HEK293 (cell line): ENCODE measurements at regions not wholly inside any gene's neighbourhood (a gene's known extent, or its start where the extent isn't known, plus 50 kb on each side); places are given as distances from the start of the nearest gene placed in this dataset.

Experiments used
- CTCF ChIA-PET: fragments of 350-600 bp; formaldehyde crosslinking; extraction: SDS; loops from one replicate; lab custom pipeline; 2021; ENCODE audit warnings: antibody characterized with exemption; lab: Yijun Ruan, JAX
- POLR2A ChIA-PET: fragments of 300-600 bp; formaldehyde crosslinking; extraction: SDS; loops from one replicate; lab custom pipeline; 2020; ENCODE audit warnings: antibody characterized with exemption, inconsistent platforms; lab: Yijun Ruan, JAX
- H3K27ac ChIP-seq: fragments of 200-500 bp; sonication (Bioruptor generic); 2 replicates; pipeline ENCODE4 v1.5.1; 2014; ENCODE audit warnings: low read depth, low read length, control low read depth, inconsistent platforms; ENCODE audit errors: extremely low read depth
- H3K36me3 ChIP-seq, 2 experiments: fragments of 200-500 bp in 1 of 2; sonication (Bioruptor generic) in 1 of 2; 1 replicate in 1 of 2; 2 replicates in 1 of 2; pipeline ENCODE4 v1.5.1; 2014 to 2017; ENCODE audit warnings: inconsistent platforms in 2 of 2, low read length in 2 of 2; ENCODE audit not compliant: control insufficient read depth in 2 of 2, insufficient read depth in 1 of 2
- H3K4me1 ChIP-seq: fragments of 200-500 bp; sonication (Bioruptor generic); 2 replicates; pipeline ENCODE4 v1.5.1; 2014; ENCODE audit warnings: mild to moderate bottlenecking, low read length, inconsistent platforms; ENCODE audit not compliant: control insufficient read depth, insufficient read depth
- H3K4me3 ChIP-seq: 2 replicates; pipeline ENCODE4 v1.5.1; 2011; ENCODE audit warnings: low read depth, mild to moderate bottlenecking, control low read depth, low read length, moderate library complexity
- H3K9me3 ChIP-seq: fragments of 200-500 bp; sonication (Bioruptor generic); 2 replicates; pipeline ENCODE4 v1.5.1; 2014; ENCODE audit warnings: low read depth, low read length, inconsistent platforms; ENCODE audit not compliant: control insufficient read depth, insufficient read depth
- GLI2 ChIP-seq: fragments of 450-650 bp; formaldehyde crosslinking; IDR thresholded peaks from 2 replicates; pipeline ENCODE4; 2017; ENCODE audit warnings: missing biosample characterization, missing genetic modification characterization, low read depth, borderline replicate concordance
- HOXD13 ChIP-seq: sonication (generic); formaldehyde crosslinking; IDR thresholded peaks from 2 replicates; pipeline ENCODE4 v1.8.0; 2022; ENCODE audit warnings: missing genetic modification reagents, borderline replicate concordance
- MEIS1 ChIP-seq: sonication (generic); formaldehyde crosslinking; IDR thresholded peaks from 2 replicates; pipeline ENCODE4 v1.8.1; 2022; ENCODE audit warnings: missing genetic modification reagents, mild to moderate bottlenecking, borderline replicate concordance
- SCRT2 ChIP-seq: fragments of 450-650 bp; formaldehyde crosslinking; IDR thresholded peaks from 2 replicates; pipeline ENCODE4 v1.5.1; 2016; ENCODE audit warnings: missing biosample characterization, missing genetic modification characterization
- ZBTB1 ChIP-seq: fragments of 450-650 bp; formaldehyde crosslinking; IDR thresholded peaks from 2 replicates; pipeline ENCODE4 v1.5.1; 2016; ENCODE audit warnings: missing biosample characterization, missing genetic modification characterization
- ZNF114 ChIP-seq: fragments of 450-650 bp; formaldehyde crosslinking; IDR thresholded peaks from 2 replicates; pipeline ENCODE4 v1.5.0; 2017; ENCODE audit warnings: missing biosample characterization, missing genetic modification characterization
- ZNF155 ChIP-seq: fragments of 450-650 bp; formaldehyde crosslinking; IDR thresholded peaks from 2 replicates; pipeline ENCODE4 v1.5.1; 2016; ENCODE audit warnings: missing biosample characterization, missing genetic modification characterization
- ZNF202 ChIP-seq: fragments of 450-650 bp; formaldehyde crosslinking; IDR thresholded peaks from 2 replicates; pipeline ENCODE4 v1.5.1; 2016; ENCODE audit warnings: missing biosample characterization, missing genetic modification characterization, borderline replicate concordance
- ZNF354C ChIP-seq: fragments of 450-650 bp; formaldehyde crosslinking; IDR thresholded peaks from 2 replicates; pipeline ENCODE4 v1.5.1; 2016; ENCODE audit warnings: missing biosample characterization, missing genetic modification characterization, low read depth, borderline replicate concordance
- ZNF391 ChIP-seq: fragments of 450-650 bp; formaldehyde crosslinking; IDR thresholded peaks from 2 replicates; pipeline ENCODE4 v1.5.1; 2016; ENCODE audit warnings: low read depth, missing biosample characterization, missing genetic modification characterization, borderline replicate concordance
- ZNF426 ChIP-seq: fragments of 450-650 bp; formaldehyde crosslinking; IDR thresholded peaks from 2 replicates; pipeline ENCODE4 v1.5.1; 2017; ENCODE audit warnings: missing biosample characterization, missing genetic modification characterization, mild to moderate bottlenecking, inconsistent platforms, moderate library complexity
- TF ChIP-seq, protein P1 (sequence below): fragments of 450-650 bp; formaldehyde crosslinking; IDR thresholded peaks from 2 replicates; pipeline ENCODE4 v1.5.1; 2016; ENCODE audit warnings: missing biosample characterization, missing genetic modification characterization
- TF ChIP-seq, protein P2 (sequence below): fragments of 450-650 bp; formaldehyde crosslinking; IDR thresholded peaks from 2 replicates; pipeline ENCODE4; 2016; ENCODE audit warnings: missing biosample characterization, missing genetic modification characterization
- TF ChIP-seq, protein P3 (sequence below): fragments of 450-650 bp; formaldehyde crosslinking; IDR thresholded peaks from 2 replicates; pipeline ENCODE4 v1.5.1; 2017; ENCODE audit warnings: missing biosample characterization, missing genetic modification characterization
- TF ChIP-seq, protein P4 (sequence below): fragments of 450-650 bp; formaldehyde crosslinking; IDR thresholded peaks from 2 replicates; pipeline ENCODE4 v1.5.1; 2016; ENCODE audit warnings: missing biosample characterization, missing genetic modification characterization, low read depth
- TF ChIP-seq, protein P5 (sequence below): fragments of 450-650 bp; formaldehyde crosslinking; IDR thresholded peaks from 2 replicates; pipeline ENCODE4 v1.5.1; 2016; ENCODE audit warnings: missing biosample characterization, missing genetic modification characterization
- TF ChIP-seq, protein P6 (sequence below): fragments of 450-650 bp; formaldehyde crosslinking; IDR thresholded peaks from 2 replicates; pipeline ENCODE4 v1.5.1; 2016; ENCODE audit warnings: missing biosample characterization, missing genetic modification characterization, low read depth
- TF ChIP-seq, protein P7 (sequence below): fragments of 450-650 bp; formaldehyde crosslinking; IDR thresholded peaks from 2 replicates; pipeline ENCODE4 v1.5.0; 2017; ENCODE audit warnings: missing biosample characterization, missing genetic modification characterization, borderline replicate concordance

DNA sequence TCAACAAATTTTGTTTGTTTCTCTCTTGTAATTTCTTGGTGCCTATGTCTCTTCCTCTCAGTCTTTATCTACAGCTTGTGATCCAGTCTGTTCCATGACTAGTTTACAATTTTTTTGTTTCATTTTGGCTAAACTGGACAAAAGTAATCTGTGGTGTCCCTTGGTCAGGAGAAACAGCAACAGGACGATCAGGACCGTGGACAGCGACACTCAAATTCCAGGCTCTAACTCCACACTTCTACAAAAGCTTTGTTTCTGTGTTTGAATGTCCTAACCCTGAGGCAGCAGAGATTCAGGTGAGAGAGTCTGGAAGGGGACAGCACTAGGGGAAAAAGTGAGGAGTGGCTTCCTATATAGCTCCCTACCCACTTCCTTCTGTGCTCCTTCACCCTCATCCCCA is 593.3 kb upstream of the FANCL start:
- Histone ChIP-seq H3K27ac (no peak overlapping the region), H3K36me3 (no peaks in the 10 kb centered on the region), H3K4me1 (no peaks in the 10 kb centered on the region), H3K4me3 (no peak overlapping the region), H3K9me3 (no peaks in the 10 kb centered on the region)
- ChIA-PET POLR2A (no interaction called here), CTCF (interaction anchor here (0.6 kb wide), 1 partner anchor 1044 kb away, joined by 3 read pairs; no protein-coding TSS in a partner anchor)
- TF ChIP-seq SCRT2 (tag by site-specific recombination) = peak; percentile 64; the same call in 1 of the 2 replicates
- TF ChIP-seq, protein P1, sequence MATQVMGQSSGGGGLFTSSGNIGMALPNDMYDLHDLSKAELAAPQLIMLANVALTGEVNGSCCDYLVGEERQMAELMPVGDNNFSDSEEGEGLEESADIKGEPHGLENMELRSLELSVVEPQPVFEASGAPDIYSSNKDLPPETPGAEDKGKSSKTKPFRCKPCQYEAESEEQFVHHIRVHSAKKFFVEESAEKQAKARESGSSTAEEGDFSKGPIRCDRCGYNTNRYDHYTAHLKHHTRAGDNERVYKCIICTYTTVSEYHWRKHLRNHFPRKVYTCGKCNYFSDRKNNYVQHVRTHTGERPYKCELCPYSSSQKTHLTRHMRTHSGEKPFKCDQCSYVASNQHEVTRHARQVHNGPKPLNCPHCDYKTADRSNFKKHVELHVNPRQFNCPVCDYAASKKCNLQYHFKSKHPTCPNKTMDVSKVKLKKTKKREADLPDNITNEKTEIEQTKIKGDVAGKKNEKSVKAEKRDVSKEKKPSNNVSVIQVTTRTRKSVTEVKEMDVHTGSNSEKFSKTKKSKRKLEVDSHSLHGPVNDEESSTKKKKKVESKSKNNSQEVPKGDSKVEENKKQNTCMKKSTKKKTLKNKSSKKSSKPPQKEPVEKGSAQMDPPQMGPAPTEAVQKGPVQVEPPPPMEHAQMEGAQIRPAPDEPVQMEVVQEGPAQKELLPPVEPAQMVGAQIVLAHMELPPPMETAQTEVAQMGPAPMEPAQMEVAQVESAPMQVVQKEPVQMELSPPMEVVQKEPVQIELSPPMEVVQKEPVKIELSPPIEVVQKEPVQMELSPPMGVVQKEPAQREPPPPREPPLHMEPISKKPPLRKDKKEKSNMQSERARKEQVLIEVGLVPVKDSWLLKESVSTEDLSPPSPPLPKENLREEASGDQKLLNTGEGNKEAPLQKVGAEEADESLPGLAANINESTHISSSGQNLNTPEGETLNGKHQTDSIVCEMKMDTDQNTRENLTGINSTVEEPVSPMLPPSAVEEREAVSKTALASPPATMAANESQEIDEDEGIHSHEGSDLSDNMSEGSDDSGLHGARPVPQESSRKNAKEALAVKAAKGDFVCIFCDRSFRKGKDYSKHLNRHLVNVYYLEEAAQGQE = peak; percentile 94
- TF ChIP-seq ZNF354C (tag by site-specific recombination) = no peak
- TF ChIP-seq, protein P2, sequence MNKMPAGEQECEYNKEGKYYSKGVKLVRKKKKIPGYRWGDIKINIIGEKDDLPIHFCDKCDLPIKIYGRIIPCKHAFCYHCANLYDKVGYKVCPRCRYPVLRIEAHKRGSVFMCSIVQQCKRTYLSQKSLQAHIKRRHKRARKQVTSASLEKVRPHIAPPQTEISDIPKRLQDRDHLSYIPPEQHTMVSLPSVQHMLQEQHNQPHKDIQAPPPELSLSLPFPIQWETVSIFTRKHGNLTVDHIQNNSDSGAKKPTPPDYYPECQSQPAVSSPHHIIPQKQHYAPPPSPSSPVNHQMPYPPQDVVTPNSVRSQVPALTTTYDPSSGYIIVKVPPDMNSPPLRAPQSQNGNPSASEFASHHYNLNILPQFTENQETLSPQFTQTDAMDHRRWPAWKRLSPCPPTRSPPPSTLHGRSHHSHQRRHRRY (tag by site-specific recombination) = no peak
- TF ChIP-seq MEIS1 (CRISPR knock-in tag) = no peak
- TF ChIP-seq ZNF155 (tag by site-specific recombination) = no peak
- no peak for TF ChIP-seq ZNF391
- TF ChIP-seq, protein P3, sequence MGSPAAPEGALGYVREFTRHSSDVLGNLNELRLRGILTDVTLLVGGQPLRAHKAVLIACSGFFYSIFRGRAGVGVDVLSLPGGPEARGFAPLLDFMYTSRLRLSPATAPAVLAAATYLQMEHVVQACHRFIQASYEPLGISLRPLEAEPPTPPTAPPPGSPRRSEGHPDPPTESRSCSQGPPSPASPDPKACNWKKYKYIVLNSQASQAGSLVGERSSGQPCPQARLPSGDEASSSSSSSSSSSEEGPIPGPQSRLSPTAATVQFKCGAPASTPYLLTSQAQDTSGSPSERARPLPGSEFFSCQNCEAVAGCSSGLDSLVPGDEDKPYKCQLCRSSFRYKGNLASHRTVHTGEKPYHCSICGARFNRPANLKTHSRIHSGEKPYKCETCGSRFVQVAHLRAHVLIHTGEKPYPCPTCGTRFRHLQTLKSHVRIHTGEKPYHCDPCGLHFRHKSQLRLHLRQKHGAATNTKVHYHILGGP (tag by site-specific recombination) = no peak
- TF ChIP-seq, protein P4, sequence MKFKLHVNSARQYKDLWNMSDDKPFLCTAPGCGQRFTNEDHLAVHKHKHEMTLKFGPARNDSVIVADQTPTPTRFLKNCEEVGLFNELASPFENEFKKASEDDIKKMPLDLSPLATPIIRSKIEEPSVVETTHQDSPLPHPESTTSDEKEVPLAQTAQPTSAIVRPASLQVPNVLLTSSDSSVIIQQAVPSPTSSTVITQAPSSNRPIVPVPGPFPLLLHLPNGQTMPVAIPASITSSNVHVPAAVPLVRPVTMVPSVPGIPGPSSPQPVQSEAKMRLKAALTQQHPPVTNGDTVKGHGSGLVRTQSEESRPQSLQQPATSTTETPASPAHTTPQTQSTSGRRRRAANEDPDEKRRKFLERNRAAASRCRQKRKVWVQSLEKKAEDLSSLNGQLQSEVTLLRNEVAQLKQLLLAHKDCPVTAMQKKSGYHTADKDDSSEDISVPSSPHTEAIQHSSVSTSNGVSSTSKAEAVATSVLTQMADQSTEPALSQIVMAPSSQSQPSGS (tag by site-specific recombination) = no peak
- no peak for TF ChIP-seq ZNF202
- TF ChIP-seq, protein P5, sequence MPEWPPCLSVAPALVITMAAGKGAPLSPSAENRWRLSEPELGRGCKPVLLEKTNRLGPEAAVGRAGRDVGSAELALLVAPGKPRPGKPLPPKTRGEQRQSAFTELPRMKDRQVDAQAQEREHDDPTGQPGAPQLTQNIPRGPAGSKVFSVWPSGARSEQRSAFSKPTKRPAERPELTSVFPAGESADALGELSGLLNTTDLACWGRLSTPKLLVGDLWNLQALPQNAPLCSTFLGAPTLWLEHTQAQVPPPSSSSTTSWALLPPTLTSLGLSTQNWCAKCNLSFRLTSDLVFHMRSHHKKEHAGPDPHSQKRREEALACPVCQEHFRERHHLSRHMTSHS (tag by site-specific recombination) = no peak
- no peak for TF ChIP-seq GLI2 (tag by site-specific recombination)
- no peak for TF ChIP-seq ZNF426 (tag by site-specific recombination)
- TF ChIP-seq ZNF114 (tag by site-specific recombination) = no peak
- no peak for TF ChIP-seq HOXD13 (CRISPR knock-in tag)
- TF ChIP-seq ZBTB1 (tag by site-specific recombination) = no peak
- TF ChIP-seq, protein P6, sequence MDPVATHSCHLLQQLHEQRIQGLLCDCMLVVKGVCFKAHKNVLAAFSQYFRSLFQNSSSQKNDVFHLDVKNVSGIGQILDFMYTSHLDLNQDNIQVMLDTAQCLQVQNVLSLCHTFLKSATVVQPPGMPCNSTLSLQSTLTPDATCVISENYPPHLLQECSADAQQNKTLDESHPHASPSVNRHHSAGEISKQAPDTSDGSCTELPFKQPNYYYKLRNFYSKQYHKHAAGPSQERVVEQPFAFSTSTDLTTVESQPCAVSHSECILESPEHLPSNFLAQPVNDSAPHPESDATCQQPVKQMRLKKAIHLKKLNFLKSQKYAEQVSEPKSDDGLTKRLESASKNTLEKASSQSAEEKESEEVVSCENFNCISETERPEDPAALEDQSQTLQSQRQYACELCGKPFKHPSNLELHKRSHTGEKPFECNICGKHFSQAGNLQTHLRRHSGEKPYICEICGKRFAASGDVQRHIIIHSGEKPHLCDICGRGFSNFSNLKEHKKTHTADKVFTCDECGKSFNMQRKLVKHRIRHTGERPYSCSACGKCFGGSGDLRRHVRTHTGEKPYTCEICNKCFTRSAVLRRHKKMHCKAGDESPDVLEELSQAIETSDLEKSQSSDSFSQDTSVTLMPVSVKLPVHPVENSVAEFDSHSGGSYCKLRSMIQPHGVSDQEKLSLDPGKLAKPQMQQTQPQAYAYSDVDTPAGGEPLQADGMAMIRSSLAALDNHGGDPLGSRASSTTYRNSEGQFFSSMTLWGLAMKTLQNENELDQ = no peak
- TF ChIP-seq, protein P7, sequence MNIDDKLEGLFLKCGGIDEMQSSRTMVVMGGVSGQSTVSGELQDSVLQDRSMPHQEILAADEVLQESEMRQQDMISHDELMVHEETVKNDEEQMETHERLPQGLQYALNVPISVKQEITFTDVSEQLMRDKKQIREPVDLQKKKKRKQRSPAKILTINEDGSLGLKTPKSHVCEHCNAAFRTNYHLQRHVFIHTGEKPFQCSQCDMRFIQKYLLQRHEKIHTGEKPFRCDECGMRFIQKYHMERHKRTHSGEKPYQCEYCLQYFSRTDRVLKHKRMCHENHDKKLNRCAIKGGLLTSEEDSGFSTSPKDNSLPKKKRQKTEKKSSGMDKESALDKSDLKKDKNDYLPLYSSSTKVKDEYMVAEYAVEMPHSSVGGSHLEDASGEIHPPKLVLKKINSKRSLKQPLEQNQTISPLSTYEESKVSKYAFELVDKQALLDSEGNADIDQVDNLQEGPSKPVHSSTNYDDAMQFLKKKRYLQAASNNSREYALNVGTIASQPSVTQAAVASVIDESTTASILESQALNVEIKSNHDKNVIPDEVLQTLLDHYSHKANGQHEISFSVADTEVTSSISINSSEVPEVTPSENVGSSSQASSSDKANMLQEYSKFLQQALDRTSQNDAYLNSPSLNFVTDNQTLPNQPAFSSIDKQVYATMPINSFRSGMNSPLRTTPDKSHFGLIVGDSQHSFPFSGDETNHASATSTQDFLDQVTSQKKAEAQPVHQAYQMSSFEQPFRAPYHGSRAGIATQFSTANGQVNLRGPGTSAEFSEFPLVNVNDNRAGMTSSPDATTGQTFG (tag by site-specific recombination) = no peak
